ENCODE measurements at regions not wholly inside any gene's neighbourhood (a gene's known extent, or its start where the extent isn't known, plus 50 kb on each side); places are given as distances from the start of the nearest gene placed in this dataset.
A peak's percentile ranks its signal among the peaks of the same experiment; 100 is the strongest.
"Not testable (repeated sequence)": the region's sequence is repeated elsewhere in the genome, so short reads cannot be mapped to it uniquely, and the experiment has no call there.

- peak; percentile 9 for DNase-seq
These were observed 516.5 kb downstream of the KIF4B start for GRCh38 chr5:155530046-155530445.

GRCh38 chr5:155532621-155533311, 519.2 kb downstream of the KIF4B start:
- DNase-seq, result peak; percentile 28

GRCh38 chr5:155540000-155540595, 526.5 kb downstream of the KIF4B start:
- no peak for DNase-seq

GRCh38 chr5:155546075-155546474, 532.5 kb downstream of the KIF4B start:
- DNase-seq, result no peak

- no peak for DNase-seq
These were observed 540.9 kb downstream of the KIF4B start for GRCh38 chr5:155554500-155554899.

GRCh38 chr5:155556222-155556621, 542.7 kb downstream of the KIF4B start:
- DNase-seq, result no peak

GRCh38 chr5:155556700-155557099, 543.1 kb downstream of the KIF4B start:
- DNase-seq, result no peak

GRCh38 chr5:155562158-155562557, 548.6 kb downstream of the KIF4B start:
- no peak for DNase-seq

- DNase-seq, result peak; percentile 2
These were observed 551.0 kb downstream of the KIF4B start for GRCh38 chr5:155564541-155564940.

GRCh38 chr5:155575861-155576260, 562.3 kb downstream of the KIF4B start:
- no peak for DNase-seq

- DNase-seq, result not testable (repeated sequence)
These were observed 573.3 kb downstream of the KIF4B start for GRCh38 chr5:155586808-155587207.

- no peak for DNase-seq
These were observed 573.9 kb downstream of the KIF4B start for GRCh38 chr5:155587458-155587857.

- no peak for DNase-seq
These were observed 577.7 kb downstream of the KIF4B start for GRCh38 chr5:155591273-155591672.

- no peak for DNase-seq
These were observed 580.7 kb downstream of the KIF4B start for GRCh38 chr5:155594270-155594669.

- no peak for DNase-seq
These were observed 582.2 kb downstream of the KIF4B start for GRCh38 chr5:155595791-155596190.

GRCh38 chr5:155598552-155598951, 585.0 kb downstream of the KIF4B start:
- DNase-seq, result no peak

GRCh38 chr5:155605920-155606319, 592.4 kb downstream of the KIF4B start:
- no peak for DNase-seq

GRCh38 chr5:155616779-155617392, 603.3 kb downstream of the KIF4B start:
- DNase-seq, result no peak

GRCh38 chr5:155619688-155620087, 606.1 kb downstream of the KIF4B start:
- no peak for DNase-seq

- no peak for DNase-seq
These were observed 607.4 kb downstream of the KIF4B start for GRCh38 chr5:155620821-155621410.

GRCh38 chr5:155624597-155625241, 611.2 kb downstream of the KIF4B start:
- DNase-seq, result no peak

GRCh38 chr5:155625315-155625714, 611.8 kb downstream of the KIF4B start:
- DNase-seq, result no peak

GRCh38 chr5:155625897-155626543, 612.5 kb downstream of the KIF4B start:
- no peak for DNase-seq
